ENCODE measurements at regions not wholly inside any gene's neighbourhood (a gene's known extent, or its start where the extent isn't known, plus 50 kb on each side); places are given as distances from the start of the nearest gene placed in this dataset.
"Not testable (repeated sequence)": the region's sequence is repeated elsewhere in the genome, so short reads cannot be mapped to it uniquely, and the experiment has no call there.

- Histone ChIP-seq H3K27ac (no peak overlapping the region), H3K4me3 (no peak overlapping the region)
These were observed 925.5 kb downstream of the LRFN5 start for GRCh38 chr14:42532194-42532593.

GRCh38 chr14:42527141-42527540 is 920.5 kb downstream of the LRFN5 start:
- H3K4me3 ChIP-seq = no peak overlapping the region
- H3K27ac ChIP-seq = no peak overlapping the region

GRCh38 chr14:42523666-42524065 is 917.0 kb downstream of the LRFN5 start:
- Histone ChIP-seq H3K27ac (no peak overlapping the region), H3K4me3 (no peak overlapping the region)

GRCh38 chr14:42517806-42518500 is 911.3 kb downstream of the LRFN5 start:
- no peak overlapping the region for H3K4me3 ChIP-seq
- no peak overlapping the region for H3K27ac ChIP-seq

- Histone ChIP-seq H3K4me3 (no peak overlapping the region), H3K27ac (no peak overlapping the region)
These were observed 907.2 kb downstream of the LRFN5 start for GRCh38 chr14:42513837-42514236.

GRCh38 chr14:42510071-42510470 is 903.4 kb downstream of the LRFN5 start:
- no peak overlapping the region for H3K27ac ChIP-seq
- H3K4me3 ChIP-seq = no peak overlapping the region

GRCh38 chr14:42508209-42508946 is 901.7 kb downstream of the LRFN5 start:
- no peak overlapping the region for H3K27ac ChIP-seq

GRCh38 chr14:42504433-42504832 is 897.8 kb downstream of the LRFN5 start:
- no peak overlapping the region for H3K4me3 ChIP-seq
- no peak overlapping the region for H3K27ac ChIP-seq

More at GRCh38 chr14:42508209-42508946, 901.7 kb downstream of the LRFN5 start:
- H3K4me3 ChIP-seq = no peak overlapping the region

GRCh38 chr14:42499137-42499536 is 892.5 kb downstream of the LRFN5 start:
- Histone ChIP-seq H3K27ac (no peak overlapping the region), H3K4me3 (no peak overlapping the region)

- Histone ChIP-seq H3K4me3 (no peak overlapping the region), H3K27ac (no peak overlapping the region)
These were observed 883.9 kb downstream of the LRFN5 start for GRCh38 chr14:42490536-42490935.

- Histone ChIP-seq H3K27ac (no peak overlapping the region), H3K4me3 (no peak overlapping the region)
These were observed 882.3 kb downstream of the LRFN5 start for GRCh38 chr14:42488965-42489364.

- H3K27ac ChIP-seq, H3K4me3 ChIP-seq: not testable (repeated sequence)
These were observed 875.8 kb downstream of the LRFN5 start for GRCh38 chr14:42482345-42482971.

GRCh38 chr14:42481714-42482113 is 875.0 kb downstream of the LRFN5 start:
- H3K4me3 ChIP-seq = not testable (repeated sequence)

GRCh38 chr14:42480255-42480654 is 873.6 kb downstream of the LRFN5 start:
- H3K27ac ChIP-seq = no peak overlapping the region
- no peak overlapping the region for H3K4me3 ChIP-seq

More at GRCh38 chr14:42481714-42482113, 875.0 kb downstream of the LRFN5 start:
- H3K27ac ChIP-seq = not testable (repeated sequence)

GRCh38 chr14:42475289-42475688 is 868.6 kb downstream of the LRFN5 start:
- Histone ChIP-seq H3K4me3 (no peak overlapping the region), H3K27ac (no peak overlapping the region)

GRCh38 chr14:42470427-42470719 is 863.7 kb downstream of the LRFN5 start:
- Histone ChIP-seq H3K27ac (no peak overlapping the region), H3K4me3 (no peak overlapping the region)

- Histone ChIP-seq H3K4me3 (no peak overlapping the region), H3K27ac (no peak overlapping the region)
These were observed 863.2 kb downstream of the LRFN5 start for GRCh38 chr14:42469637-42470426.

GRCh38 chr14:42460673-42461072 is 854.0 kb downstream of the LRFN5 start:
- H3K27ac ChIP-seq = no peak overlapping the region
- H3K4me3 ChIP-seq = no peak overlapping the region

- no peak overlapping the region for H3K4me3 ChIP-seq
- no peak overlapping the region for H3K27ac ChIP-seq
These were observed 852.6 kb downstream of the LRFN5 start for GRCh38 chr14:42459171-42459685.

GRCh38 chr14:42441615-42442014 is 834.9 kb downstream of the LRFN5 start:
- Histone ChIP-seq H3K4me3 (no peak overlapping the region), H3K27ac (no peak overlapping the region)
